K562 (cell line): ENCODE measurements at regions not wholly inside any gene's neighbourhood (a gene's known extent, or its start where the extent isn't known, plus 50 kb on each side); places are given as distances from the start of the nearest gene placed in this dataset.
"Not testable (repeated sequence)": the region's sequence is repeated elsewhere in the genome, so short reads cannot be mapped to it uniquely, and the experiment has no call there.

Experiments used
- ATAC-seq: fragments of 200-7000 bp; cut with Tn5 transposase; 3 replicates; pipeline ENCODE4 v1.9.1; 2020; ENCODE audit warnings: moderate library complexity
- BruUV-seq: library from RNA; stranded (reverse); fragments of 400-500 nt; replicated peaks from 2 replicates; lab custom pipeline; 2021; lab: Mats Ljungman, UMichigan
- CTCF ChIA-PET: fragments of 300-600 bp; formaldehyde crosslinking; extraction: SDS; loops from one replicate; lab custom pipeline; 2021; ENCODE audit warnings: low intra/inter-chr PET ratio; lab: Yijun Ruan, JAX
- POLR2A ChIA-PET: fragments of 300-600, 350-650 bp; sonication (Branson Sonifier 250); formaldehyde crosslinking; extraction: SDS; loops from one replicate; lab custom pipeline; 2021; ENCODE audit warnings: antibody characterized with exemption, inconsistent platforms; lab: Yijun Ruan, JAX
- DNase-seq, 4 experiments: peaks; one replicate each; pipeline versions ENCODE4 v3.0.0 to v3.0.0-alpha.2; 2011 to 2018; ENCODE audit warnings: low spot score in 3 of 4, mixed read lengths in 3 of 4; ENCODE audit errors: extremely low read depth in 1 of 4
- FAIRE-seq: peaks from 2 replicates; lab custom pipeline; 2011; peaks lifted over from hg19 to GRCh38; lab: Jason Lieb, UNC
- H2AFZ ChIP-seq: 2 replicates; pipeline ENCODE4 v1.6.0; 2011; ENCODE audit warnings: low read depth, low read length, control low read depth, inconsistent platforms
- H3K27ac ChIP-seq: fragments of 200-600 bp; 3 replicates; pipeline ENCODE4 v1.8.0; 2011; ENCODE audit warnings: low read depth, mild to moderate bottlenecking, control low read depth, inconsistent platforms, low read length, moderate library complexity, mixed read lengths; ENCODE audit errors: extremely low read depth
- H3K27me3 ChIP-seq, 2 experiments: fragments of 300-600 bp in 1 of 2; 2 replicates in 1 of 2; 3 replicates in 1 of 2; pipeline versions ENCODE4 v1.6.0 to v1.8.0; 2011; ENCODE audit warnings: inconsistent platforms in 2 of 2, low read length in 2 of 2, mild to moderate bottlenecking in 1 of 2, mixed read lengths in 1 of 2, moderate library complexity in 1 of 2; ENCODE audit not compliant: control insufficient read depth in 2 of 2, insufficient read depth in 2 of 2
- H3K36me3 ChIP-seq: fragments of 300-600 bp; 3 replicates; pipeline ENCODE4 v1.8.0; 2011; ENCODE audit warnings: mild to moderate bottlenecking, low read length, inconsistent platforms; ENCODE audit not compliant: control insufficient read depth, insufficient read depth
- H3K4me1 ChIP-seq, 2 experiments: fragments of 200-600 bp in 1 of 2; replicated peaks in 1 of 2; 2 replicates in 1 of 2; 3 replicates in 1 of 2; pipeline versions ENCODE4 v1.5.1 to v1.8.0; 2011; ENCODE audit warnings: inconsistent platforms in 2 of 2, low read length in 2 of 2, mild to moderate bottlenecking in 1 of 2, mixed read lengths in 1 of 2, moderate library complexity in 1 of 2; ENCODE audit not compliant: control insufficient read depth in 2 of 2, insufficient read depth in 2 of 2
- H3K4me2 ChIP-seq: 2 replicates; pipeline ENCODE4 v1.6.1; 2011; ENCODE audit warnings: low read length, control low read depth, inconsistent platforms, mixed read lengths; ENCODE audit not compliant: insufficient read depth
- H3K4me3 ChIP-seq: fragments of 200-600 bp; sonication (generic), shearing (Covaris generic); 2 replicates; pipeline ENCODE4 v1.5.1; 2016; ENCODE audit warnings: control low read depth, inconsistent platforms
- H3K79me2 ChIP-seq: fragments of 200-600 bp; 3 replicates; pipeline ENCODE4 v1.8.0; 2011; ENCODE audit warnings: low read length, inconsistent platforms; ENCODE audit not compliant: control insufficient read depth, insufficient read depth
- H3K9ac ChIP-seq, 2 experiments: 2 replicates each; pipeline versions ENCODE4 v1.6.0 to v1.6.1; 2011; ENCODE audit warnings: low read depth in 2 of 2, low read length in 2 of 2, control low read depth in 1 of 2, inconsistent platforms in 1 of 2, mild to moderate bottlenecking in 1 of 2, mixed read lengths in 1 of 2; ENCODE audit not compliant: insufficient read depth in 1 of 2
- H3K9me1 ChIP-seq: one replicate; pipeline ENCODE4 v1.6.0; 2011; ENCODE audit warnings: inconsistent platforms, mild to moderate bottlenecking, low read length, moderate library complexity; ENCODE audit not compliant: control insufficient read depth, insufficient read depth
- H3K9me3 ChIP-seq: replicated peaks from 2 replicates; pipeline ENCODE4 v1.5.1; 2011; ENCODE audit warnings: low read depth, low read length, inconsistent platforms; ENCODE audit not compliant: control insufficient read depth, insufficient read depth
- H4K20me1 ChIP-seq: replicated peaks from 2 replicates; pipeline ENCODE4 v1.6.1; 2011; ENCODE audit warnings: low read length, inconsistent platforms, mixed read lengths; ENCODE audit not compliant: control insufficient read depth, insufficient read depth
- CREBBP ChIP-seq: IDR thresholded peaks from one replicate; pipeline ENCODE4 v1.6.1; 2012; ENCODE audit warnings: low read depth, mild to moderate bottlenecking, control low read depth, inconsistent platforms, low read length
- GABPB2 ChIP-seq: fragments of 250-450 bp; sonication (Bioruptor Pico); conservative IDR thresholded peaks from 2 replicates; pipeline ENCODE4 v1.5.1; 2021; ENCODE audit warnings: mild to moderate bottlenecking
- GATA2 ChIP-seq: sonication (generic); formaldehyde crosslinking; IDR thresholded peaks from 2 replicates; pipeline ENCODE4 v1.4.0; 2020; ENCODE audit warnings: mild to moderate bottlenecking, missing genetic modification reagents
- NR2F6 ChIP-seq: fragments of 450-650 bp; formaldehyde crosslinking; IDR thresholded peaks from 2 replicates; pipeline ENCODE4 v1.4.0; 2020; ENCODE audit warnings: mild to moderate bottlenecking
- POLR2AphosphoS2 ChIP-seq: IDR thresholded peaks from 2 replicates; pipeline ENCODE4 v1.6.1; 2012; ENCODE audit warnings: low read length, improper control_type of control experiment
- PYGO2 ChIP-seq: fragments of 450-650 bp; IDR thresholded peaks from 2 replicates; pipeline ENCODE4 v1.6.1; 2016; ENCODE audit warnings: mild to moderate bottlenecking, missing genetic modification characterization, moderate library complexity, missing compliant biosample characterization
- TBP ChIP-seq: optimal IDR thresholded peaks from 2 replicates; pipeline ENCODE3; 2011; ENCODE audit warnings: low read depth, low read length, improper control_type of control experiment
- TRIM24 ChIP-seq, 2 experiments: fragments of 450-650 bp; IDR thresholded peaks; 2 replicates each; pipeline ENCODE4 v1.6.1; 2016
- WGBS: fragments of 100-300 bp; shearing (Covaris generic); methylation state at CpG from one replicate; pipeline ENCODE4 v1.1.6; 2016; ENCODE audit warnings: low coverage, mixed read lengths; ENCODE audit not compliant: insufficient coverage; ENCODE audit errors: missing lambda C conversion rate; 5-methylcytosine and 5-hydroxymethylcytosine counted together
- in situ Hi-C: fragments of 300-500 bp; cut with MboI; formaldehyde crosslinking; loops from 4 replicates; pipeline ENCODE4 v1.15.0; 2018; ENCODE audit warnings: inconsistent platforms, mixed read lengths
- intact Hi-C: fragments of 100-400 bp; cut with micrococcal nuclease; formaldehyde crosslinking; loops from 2 replicates; pipeline ENCODE4 v1.14.2; 2022

GRCh38 chr22:49383909-49384308 lies 443.8 kb downstream of the BRD1 start:
- DNase-seq, ATAC-seq, H3K4me2 ChIP-seq, H2AFZ ChIP-seq, H3K9me3 ChIP-seq, H3K36me3 ChIP-seq, H3K4me3 ChIP-seq, H4K20me1 ChIP-seq, POLR2A ChIA-PET, in situ Hi-C loops, intact Hi-C loops, FAIRE-seq, BruUV-seq, H3K4me1 ChIP-seq, H3K9ac ChIP-seq, CTCF ChIA-PET, H3K79me2 ChIP-seq, H3K9me1 ChIP-seq: not testable (repeated sequence)
- H3K27ac ChIP-seq, result peak overlapping the region; percentile 30; the same call in 1 of the 3 replicates
- peak; percentile 29 to 36; a peak in 1 of 4 replicates for TF ChIP-seq TRIM24 (IDR thresholded peaks at IDR 0.05)
- H3K27me3 ChIP-seq, result peaks cover 0 to 21% of the 10 kb centered on the region in 2 experiments; a peak in 3 of 5 replicates
- WGBS, result 0% methylated on average over 5 of the region's 7 CpGs

- TF ChIP-seq GATA2 (CRISPR knock-in tag) (no peak), POLR2AphosphoS2 (no peak), CREBBP (no peak), GABPB2 (no peak), NR2F6 (no peak), PYGO2 (tag) (no peak), TBP (no peak)
- Histone ChIP-seq H3K79me2 (no peaks in the 10 kb centered on the region), H3K9me1 (no peaks in the 10 kb centered on the region), H3K27ac (no peak overlapping the region), H4K20me1 (no peaks in the 10 kb centered on the region), H3K36me3 (no peaks in the 10 kb centered on the region), H3K9me3 (no peaks in the 10 kb centered on the region), H3K9ac (no peak overlapping the region), H3K4me2 (no peak overlapping the region), H3K4me1 (no peaks in the 10 kb centered on the region; a peak in 1 of 5 replicates), H3K27me3 (peaks cover 3 to 27% of the 10 kb centered on the region in 2 experiments; a peak in 3 of 5 replicates), H3K4me3 (no peak overlapping the region), H2AFZ (no peak overlapping the region)
- WGBS, result 0% methylated on average over 5 of the region's 6 CpGs
- CTCF ChIA-PET, result no interaction called here
- in situ Hi-C loops, result no loop called here
- ATAC-seq (no peak), DNase-seq (no peak), FAIRE-seq (no peak)
- POLR2A ChIA-PET, result interaction anchor here (0.6 kb wide), 1 partner anchor 247 kb away, joined by 3 read pairs; no protein-coding TSS in a partner anchor
- no TSS peak for BruUV-seq
- intact Hi-C loops, result no loop called here
Observed at GRCh38 chr22:49382451-49382735, 445.3 kb downstream of the BRD1 start.
